IPS-18a (cell line): ENCODE measurements at regions not wholly inside any gene's neighbourhood (a gene's known extent, or its start where the extent isn't known, plus 50 kb on each side); places are given as distances from the start of the nearest gene placed in this dataset.

Source experiments
- H3K27ac ChIP-seq: one replicate; pipeline ENCODE4 v1.5.1; 2013; ENCODE audit warnings: low read length
- H3K27me3 ChIP-seq: one replicate; pipeline ENCODE4 v1.6.1; 2013; ENCODE audit warnings: mild to moderate bottlenecking, low read length; ENCODE audit not compliant: control insufficient read depth, insufficient read depth
- H3K36me3 ChIP-seq: one replicate; pipeline ENCODE4 v1.6.1; 2013; ENCODE audit warnings: low read depth, low read length; ENCODE audit not compliant: control insufficient read depth
- H3K4me1 ChIP-seq: one replicate; pipeline ENCODE4 v1.6.1; 2013; ENCODE audit warnings: low read depth, low read length; ENCODE audit not compliant: control insufficient read depth
- H3K4me3 ChIP-seq: one replicate; pipeline ENCODE4 v1.5.1; 2013; ENCODE audit warnings: low read length
- H3K9ac ChIP-seq: one replicate; pipeline ENCODE4 v1.6.1; 2013; ENCODE audit warnings: mild to moderate bottlenecking, low read length, moderate library complexity
- H3K9me3 ChIP-seq: one replicate; pipeline ENCODE4 v1.6.1; 2013; ENCODE audit warnings: low read depth, low read length; ENCODE audit not compliant: control insufficient read depth

DNA sequence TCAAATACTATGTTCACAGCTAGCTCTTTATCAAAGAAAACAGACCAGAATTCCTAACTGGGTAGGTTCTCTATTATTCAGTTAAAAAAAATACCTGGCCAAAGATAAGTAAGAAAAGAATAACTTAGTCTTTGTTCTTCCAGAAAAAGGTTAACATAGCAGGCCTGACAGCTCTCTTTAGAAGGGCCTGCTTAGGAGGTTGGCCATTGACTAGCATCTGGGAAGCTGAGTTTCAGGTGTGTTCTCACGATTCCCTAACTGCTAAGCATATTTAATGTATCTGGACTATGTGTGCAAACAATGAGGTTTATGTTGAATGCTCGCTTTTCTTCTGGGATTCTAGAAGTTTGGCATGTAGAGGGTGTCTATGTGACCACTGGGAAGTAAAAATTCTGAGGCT, 618.9 kb downstream of the HACE1 start:
- Histone ChIP-seq H3K27me3 (no peaks in the 10 kb centered on the region), H3K9me3 (no peaks in the 10 kb centered on the region), H3K4me1 (no peaks in the 10 kb centered on the region), H3K27ac (no peak overlapping the region), H3K4me3 (no peak overlapping the region), H3K9ac (no peak overlapping the region), H3K36me3 (no peaks in the 10 kb centered on the region)

GRCh38 chr6:104239971-104240370, 619.7 kb downstream of the HACE1 start:
- H3K27me3 ChIP-seq = no peaks in the 10 kb centered on the region
- no peak overlapping the region for H3K4me3 ChIP-seq
- no peaks in the 10 kb centered on the region for H3K36me3 ChIP-seq
- no peaks in the 10 kb centered on the region for H3K4me1 ChIP-seq
- no peak overlapping the region for H3K9ac ChIP-seq
- H3K27ac ChIP-seq = no peak overlapping the region
- no peaks in the 10 kb centered on the region for H3K9me3 ChIP-seq

GRCh38 chr6:104229057-104229456, 630.7 kb downstream of the HACE1 start:
- no peak overlapping the region for H3K27ac ChIP-seq
- no peak overlapping the region for H3K9ac ChIP-seq
- no peaks in the 10 kb centered on the region for H3K36me3 ChIP-seq

GRCh38 chr6:104227508-104227907, 632.2 kb downstream of the HACE1 start:
- H3K9ac ChIP-seq = no peak overlapping the region
- no peaks in the 10 kb centered on the region for H3K27me3 ChIP-seq
- H3K4me3 ChIP-seq = no peak overlapping the region
- H3K36me3 ChIP-seq = no peaks in the 10 kb centered on the region
- no peaks in the 10 kb centered on the region for H3K4me1 ChIP-seq
- H3K9me3 ChIP-seq = no peaks in the 10 kb centered on the region
- no peak overlapping the region for H3K27ac ChIP-seq

More at GRCh38 chr6:104229057-104229456, 630.7 kb downstream of the HACE1 start:
- Histone ChIP-seq H3K9me3 (no peaks in the 10 kb centered on the region), H3K27me3 (no peaks in the 10 kb centered on the region), H3K4me3 (no peak overlapping the region), H3K4me1 (no peaks in the 10 kb centered on the region)

DNA sequence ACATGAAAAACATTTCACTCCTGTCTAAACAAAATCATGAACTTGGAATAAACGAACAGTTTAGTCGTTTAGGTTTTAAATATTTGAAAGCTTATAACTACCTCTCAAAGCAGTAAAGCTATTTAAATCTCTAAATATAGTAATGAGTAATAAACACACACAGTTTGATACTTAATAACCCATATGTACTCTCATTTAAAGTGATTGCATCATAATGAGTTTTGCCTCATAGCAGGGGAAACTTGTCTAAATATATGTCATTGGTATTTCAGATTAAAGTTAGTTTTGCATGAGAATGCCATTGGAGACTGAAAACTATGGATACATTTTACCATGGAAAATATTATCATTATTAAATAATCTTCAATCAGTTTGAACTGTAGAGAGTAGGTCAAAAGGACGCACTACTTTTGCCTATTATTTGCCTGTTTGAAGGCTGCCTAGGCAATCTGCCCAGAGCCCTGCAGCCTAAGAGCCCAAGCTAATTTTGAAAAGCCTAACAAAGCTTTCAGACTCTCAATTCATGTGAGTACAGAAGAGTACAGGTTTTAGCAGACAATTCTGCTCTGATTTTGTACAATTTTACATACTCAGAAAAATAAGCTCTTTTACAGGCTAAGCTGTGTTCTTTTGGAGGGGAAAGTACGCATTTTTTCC, 632.8 kb downstream of the HACE1 start:
- Histone ChIP-seq H3K9me3 (no peaks in the 10 kb centered on the region), H3K9ac (no peak overlapping the region), H3K27ac (no peak overlapping the region), H3K4me3 (no peak overlapping the region), H3K4me1 (no peaks in the 10 kb centered on the region), H3K27me3 (no peaks in the 10 kb centered on the region), H3K36me3 (no peaks in the 10 kb centered on the region)

DNA sequence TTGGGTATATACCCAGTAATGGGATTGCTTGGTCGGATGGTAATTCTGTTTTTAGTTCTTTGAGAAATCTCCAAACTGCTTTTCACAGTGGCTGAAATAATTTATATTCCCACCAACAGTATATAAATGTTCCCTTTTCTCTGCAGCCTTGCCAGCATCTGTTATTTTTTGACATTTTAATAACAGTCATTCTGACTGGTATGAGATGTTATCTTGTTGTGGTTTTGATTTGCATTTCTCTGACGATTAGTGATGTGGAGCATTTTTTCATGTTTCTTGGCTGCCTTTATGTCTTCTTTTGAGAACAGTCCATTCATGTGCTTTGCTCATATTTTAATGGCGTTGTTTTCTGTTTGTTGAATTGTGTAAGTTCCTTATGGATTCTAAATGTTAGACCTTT, 641.6 kb downstream of the HACE1 start:
- Histone ChIP-seq H3K4me1 (no peaks in the 10 kb centered on the region), H3K9me3 (no peaks in the 10 kb centered on the region), H3K27me3 (no peaks in the 10 kb centered on the region), H3K4me3 (no peak overlapping the region), H3K9ac (no peak overlapping the region), H3K36me3 (no peaks in the 10 kb centered on the region), H3K27ac (no peak overlapping the region)

- Histone ChIP-seq H3K4me3 (no peak overlapping the region), H3K9me3 (no peaks in the 10 kb centered on the region), H3K36me3 (no peaks in the 10 kb centered on the region), H3K4me1 (no peaks in the 10 kb centered on the region), H3K27ac (no peak overlapping the region), H3K9ac (no peak overlapping the region), H3K27me3 (no peaks in the 10 kb centered on the region)
Measured at GRCh38 chr6:104214901-104215300, 644.8 kb downstream of the HACE1 start.

GRCh38 chr6:104212977-104213668, 646.6 kb downstream of the HACE1 start:
- H3K27ac ChIP-seq = no peak overlapping the region

DNA sequence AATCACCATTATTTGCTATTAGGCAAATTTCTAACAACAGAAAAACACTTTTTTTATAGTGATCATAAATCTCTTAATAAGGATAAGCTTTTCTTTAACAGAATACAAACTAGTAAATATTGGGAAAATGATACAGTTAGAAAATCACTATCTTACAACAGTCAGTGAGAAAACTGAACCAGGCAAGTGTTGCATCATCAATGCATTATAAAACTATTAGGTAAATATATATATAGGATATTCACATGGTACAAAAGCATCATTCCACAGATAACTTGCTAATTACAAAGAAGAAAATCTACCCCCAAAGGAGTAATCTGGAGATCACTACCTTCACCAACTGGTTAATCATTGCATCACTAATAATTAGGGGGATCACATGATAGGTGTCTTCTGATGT, 652.1 kb downstream of the HACE1 start:
- no peak overlapping the region for H3K9ac ChIP-seq
- H3K4me3 ChIP-seq = no peak overlapping the region
- H3K4me1 ChIP-seq = no peaks in the 10 kb centered on the region
- H3K27me3 ChIP-seq = no peaks in the 10 kb centered on the region
- H3K36me3 ChIP-seq = no peaks in the 10 kb centered on the region
- no peak overlapping the region for H3K27ac ChIP-seq
- H3K9me3 ChIP-seq = no peaks in the 10 kb centered on the region

More at GRCh38 chr6:104212977-104213668, 646.6 kb downstream of the HACE1 start:
- Histone ChIP-seq H3K9me3 (no peaks in the 10 kb centered on the region), H3K27me3 (no peaks in the 10 kb centered on the region), H3K4me3 (no peak overlapping the region), H3K9ac (no peak overlapping the region), H3K4me1 (no peaks in the 10 kb centered on the region), H3K36me3 (no peaks in the 10 kb centered on the region)

GRCh38 chr6:104201557-104201956, 658.2 kb downstream of the HACE1 start:
- Histone ChIP-seq H3K27me3 (no peaks in the 10 kb centered on the region), H3K9ac (no peak overlapping the region), H3K4me1 (no peaks in the 10 kb centered on the region), H3K27ac (no peak overlapping the region), H3K4me3 (no peak overlapping the region), H3K36me3 (no peaks in the 10 kb centered on the region), H3K9me3 (no peaks in the 10 kb centered on the region)

DNA sequence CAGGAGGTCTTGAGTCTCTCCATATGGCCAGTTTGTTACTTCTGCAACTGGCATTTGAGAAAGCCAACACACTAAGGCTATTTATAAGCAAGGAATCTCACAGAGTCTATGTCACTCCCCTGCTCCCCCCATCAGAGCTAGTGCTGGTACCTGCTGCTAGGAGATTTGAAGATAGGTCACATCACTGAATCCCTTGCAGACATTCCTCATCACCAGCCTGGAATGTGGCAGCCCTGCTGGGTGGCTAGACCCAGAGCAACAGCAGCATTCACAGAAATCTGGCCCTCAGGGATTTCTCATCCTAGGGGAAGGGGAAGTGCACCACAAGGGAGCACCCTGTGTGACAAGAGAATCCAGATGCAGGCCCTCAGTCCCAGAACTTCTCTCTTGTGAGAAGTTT, 672.1 kb downstream of the HACE1 start:
- H3K9ac ChIP-seq = no peak overlapping the region
- no peaks in the 10 kb centered on the region for H3K36me3 ChIP-seq
- H3K9me3 ChIP-seq = peaks cover 9% of the 10 kb centered on the region
- H3K4me3 ChIP-seq = no peak overlapping the region
- H3K4me1 ChIP-seq = no peaks in the 10 kb centered on the region
- H3K27me3 ChIP-seq = no peaks in the 10 kb centered on the region
- no peak overlapping the region for H3K27ac ChIP-seq

DNA sequence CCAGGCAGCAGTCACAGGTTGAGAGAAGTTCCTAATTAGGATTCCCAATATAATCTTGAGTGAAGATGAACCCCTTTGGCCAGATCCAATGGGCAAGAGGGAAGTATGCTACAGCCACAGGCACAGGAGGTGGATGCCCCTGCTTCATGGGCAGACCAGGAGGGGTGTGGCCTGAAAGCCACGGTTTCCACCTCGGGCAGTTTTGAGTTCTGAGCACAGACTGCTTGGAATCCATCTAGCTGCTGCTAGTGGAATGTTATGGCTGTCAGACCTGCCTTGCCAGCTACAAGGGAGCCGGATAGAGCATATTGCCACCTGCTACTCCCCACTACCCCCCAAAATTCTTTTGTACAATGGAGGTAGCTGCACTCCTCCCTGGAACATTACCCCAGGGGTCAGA, 672.9 kb downstream of the HACE1 start:
- no peaks in the 10 kb centered on the region for H3K27me3 ChIP-seq
- H3K9ac ChIP-seq = no peak overlapping the region
- no peaks in the 10 kb centered on the region for H3K36me3 ChIP-seq
- H3K27ac ChIP-seq = no peak overlapping the region
- H3K4me1 ChIP-seq = no peaks in the 10 kb centered on the region
- no peak overlapping the region for H3K4me3 ChIP-seq
- H3K9me3 ChIP-seq = peaks cover 7% of the 10 kb centered on the region
